HG03108 (cell line): ENCODE measurements at regions not wholly inside any gene's neighbourhood (a gene's known extent, or its start where the extent isn't known, plus 50 kb on each side); places are given as distances from the start of the nearest gene placed in this dataset.
A peak's percentile ranks its signal among the peaks of the same experiment; 100 is the strongest.

ENCODE experiments used
- ATAC-seq: cut with Tn5 transposase; IDR thresholded peaks from one replicate; pipeline ENCODE4 v1.9.1; 2021; ENCODE audit warnings: moderate library complexity; ENCODE audit not compliant: unreplicated experiment

DNA sequence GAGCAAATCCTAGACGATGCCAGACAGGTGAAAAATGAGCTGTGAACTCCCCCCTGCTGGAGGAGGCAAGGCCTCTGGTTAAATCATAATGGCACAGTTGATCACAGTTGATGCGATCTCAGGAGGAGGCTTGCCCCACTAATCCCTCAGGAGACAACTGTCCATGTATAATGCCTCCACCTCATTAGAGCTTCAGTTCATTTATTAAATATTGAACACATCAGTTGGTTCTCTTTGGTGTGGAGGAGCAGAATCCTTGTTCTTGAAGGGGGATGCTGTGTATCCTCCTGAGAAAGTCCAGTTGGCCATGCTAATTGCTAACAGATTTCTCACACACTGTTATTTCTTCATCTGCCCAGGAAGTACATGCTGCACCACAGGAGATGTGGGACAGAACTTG is 290.5 kb downstream of the IGSF11 start:
- no peak for ATAC-seq

DNA sequence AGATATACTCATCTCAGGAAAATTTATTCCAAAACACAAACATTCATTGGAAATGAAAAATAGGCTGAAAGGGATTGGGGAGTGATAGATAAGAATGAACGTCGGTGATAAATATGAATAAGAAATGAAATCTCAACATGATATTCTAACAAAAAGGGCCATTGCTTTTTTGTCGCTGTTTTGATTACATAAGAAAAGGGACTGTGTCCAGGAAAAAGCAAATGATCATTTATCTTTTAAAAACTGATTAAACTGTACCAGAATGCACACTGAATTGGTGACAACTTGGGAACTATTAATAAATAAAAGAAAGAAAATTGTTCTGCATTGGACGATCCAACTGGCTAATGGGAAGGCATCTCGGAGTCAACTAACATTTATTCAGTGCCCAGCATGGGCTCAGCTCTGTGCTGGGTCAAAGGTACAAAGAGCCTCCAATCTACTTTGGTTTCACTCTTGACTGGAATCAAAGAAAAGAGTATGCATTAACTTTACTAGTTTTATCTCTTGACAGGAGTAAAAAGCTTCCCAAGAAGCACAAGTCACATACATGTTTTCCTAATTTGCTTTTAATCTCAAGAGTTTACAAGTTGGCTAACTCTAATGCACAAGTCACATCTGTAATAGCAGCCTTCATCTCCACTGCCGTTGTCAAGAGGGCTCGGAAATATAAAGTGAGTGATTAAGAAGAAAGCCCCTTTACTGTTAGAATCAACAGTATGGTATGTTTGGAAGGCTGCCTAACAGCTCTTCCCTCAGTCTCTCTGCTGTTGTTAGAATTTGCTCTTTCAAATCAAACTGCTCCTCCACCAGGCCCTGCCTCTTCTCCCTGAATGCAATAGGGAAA is 280.0 kb downstream of the IGSF11 start:
- ATAC-seq: no peak

DNA sequence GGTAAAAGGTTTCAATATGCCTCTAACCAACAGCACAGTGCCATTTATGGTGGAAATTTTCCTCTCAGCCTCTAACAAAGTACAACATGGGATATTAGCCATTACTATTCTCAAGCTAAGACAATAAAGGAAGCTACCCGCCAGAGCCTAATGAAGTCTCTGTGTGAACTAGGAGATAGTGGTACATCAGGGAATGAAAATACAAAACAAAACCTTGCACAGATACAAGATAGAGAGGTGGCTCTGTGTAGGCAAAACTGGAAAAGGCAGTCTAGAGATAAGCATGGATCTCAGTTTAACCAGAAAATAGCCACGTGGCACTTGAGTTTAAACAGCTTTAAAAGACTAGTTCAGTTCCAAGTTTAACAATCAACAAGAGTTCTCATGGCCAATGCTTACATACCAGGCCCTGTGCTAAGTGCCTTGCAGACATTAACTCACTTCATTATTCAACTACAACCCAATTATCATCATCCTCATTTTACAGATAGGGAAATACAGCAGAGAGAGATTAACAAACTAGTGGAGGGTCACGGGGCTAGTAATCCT is 279.3 kb downstream of the IGSF11 start:
- no peak for ATAC-seq

DNA sequence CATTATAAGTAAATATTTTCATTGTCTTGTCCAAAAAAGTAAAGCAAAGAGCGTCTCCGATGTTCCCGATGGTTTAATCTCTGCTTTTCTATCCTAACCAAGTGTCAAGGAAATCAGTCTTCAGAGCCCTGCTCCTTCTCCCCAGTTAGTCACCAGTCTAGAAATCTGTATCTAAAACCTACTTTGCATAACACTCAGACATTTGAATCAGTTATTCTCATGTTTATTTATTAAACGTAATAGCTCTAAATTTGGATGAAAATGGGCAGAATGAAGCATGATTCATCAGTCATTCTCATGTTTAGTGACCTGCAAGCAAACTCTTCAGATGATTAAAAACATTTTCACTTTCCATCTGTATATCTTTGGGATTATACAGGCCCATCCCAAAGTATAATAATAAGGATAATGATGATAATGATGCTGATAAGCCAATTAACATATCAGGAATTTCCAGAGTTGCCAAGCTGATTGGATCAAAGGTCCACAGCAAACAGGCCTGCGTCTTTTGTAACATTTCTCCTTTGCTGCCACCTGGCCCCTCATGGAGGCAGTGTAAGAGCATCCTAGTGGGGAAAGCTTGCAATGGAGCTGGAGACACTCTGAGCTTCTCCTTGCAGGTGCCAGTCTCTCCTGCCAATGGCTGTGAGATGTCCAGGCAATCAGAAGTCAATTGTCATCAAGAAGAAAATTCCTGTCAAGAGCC is 273.9 kb downstream of the IGSF11 start:
- ATAC-seq: no peak

DNA sequence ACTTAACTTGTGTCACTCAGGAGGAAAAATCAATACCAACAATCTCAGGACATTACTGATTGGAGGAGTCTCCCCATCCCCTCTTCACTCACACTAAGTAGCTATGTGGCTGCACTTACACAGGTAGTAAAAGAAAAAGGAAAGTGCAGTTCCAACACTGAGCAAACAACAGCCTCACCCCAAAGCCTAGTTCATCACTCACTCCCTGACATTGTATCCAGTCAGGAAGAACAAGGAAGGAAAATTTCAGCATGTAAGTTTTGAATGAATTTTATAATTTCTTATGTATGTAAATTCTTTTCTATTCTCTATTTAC is 273.4 kb downstream of the IGSF11 start:
- ATAC-seq: no peak

DNA sequence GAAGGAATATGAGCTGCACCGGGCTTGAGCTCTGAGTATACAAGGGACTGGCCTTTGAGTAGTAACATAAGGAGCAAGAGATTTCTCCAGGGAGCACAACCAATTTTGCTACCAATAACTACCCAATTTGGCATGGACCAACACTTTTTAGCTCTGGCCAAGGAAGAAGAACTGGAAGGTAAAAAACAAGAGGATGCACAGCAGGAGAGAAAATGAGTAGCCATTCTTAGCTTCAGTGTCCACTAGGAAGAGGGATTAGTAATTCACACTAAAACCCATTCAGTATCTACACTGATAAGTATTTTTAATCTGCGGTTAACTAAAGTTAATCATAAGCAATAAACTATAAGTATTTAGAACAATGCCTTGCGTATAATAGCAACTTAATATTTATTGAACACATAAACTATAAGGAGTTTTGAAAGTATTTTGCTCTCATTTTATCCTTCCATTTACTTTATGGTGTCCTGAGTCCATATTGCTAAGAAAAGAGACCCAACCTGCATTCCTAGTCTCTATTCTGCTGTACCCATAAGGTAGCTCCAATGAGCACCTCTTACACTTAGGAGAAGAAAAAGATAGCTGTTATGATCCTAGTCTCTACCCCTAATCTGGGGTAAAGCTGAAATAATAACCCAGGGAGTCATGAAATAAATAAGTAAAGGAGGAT is 268.9 kb downstream of the IGSF11 start:
- no peak for ATAC-seq

DNA sequence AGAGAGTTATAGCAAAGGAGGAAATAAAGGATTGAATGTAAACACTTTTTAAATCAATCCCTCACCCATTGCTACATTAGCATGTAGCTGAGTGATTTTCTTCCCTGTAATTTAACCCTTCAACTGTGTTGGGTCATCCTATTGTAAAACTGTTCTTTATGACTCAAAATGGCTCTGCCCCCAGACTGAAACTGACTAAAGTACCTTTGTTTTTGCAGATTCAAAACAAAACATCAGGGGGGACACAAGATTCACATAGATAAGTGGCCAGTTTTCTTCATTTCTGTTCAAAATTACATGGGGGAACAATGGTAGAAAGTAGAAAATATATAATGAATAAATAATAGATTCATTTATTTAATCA is 268.4 kb downstream of the IGSF11 start:
- no peak for ATAC-seq

DNA sequence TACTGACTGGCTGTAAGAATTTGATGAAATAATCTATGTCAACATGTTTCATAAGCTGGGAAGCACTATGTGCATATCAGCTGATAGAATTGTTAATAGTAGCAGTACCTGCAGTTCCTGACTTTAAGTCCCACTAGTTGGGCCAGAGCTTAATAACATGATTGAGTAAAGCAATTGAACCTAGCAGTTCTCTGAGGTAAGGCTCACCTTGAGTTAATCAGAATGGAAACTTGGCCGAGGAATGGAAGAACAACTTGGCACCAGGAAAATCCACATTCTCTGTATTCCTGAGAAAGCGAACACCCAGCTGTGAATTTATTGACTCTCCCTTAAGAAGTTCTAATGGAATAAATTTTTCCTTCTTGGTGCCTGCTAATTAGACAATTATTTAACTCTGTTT is 262.6 kb downstream of the IGSF11 start:
- ATAC-seq: no peak

DNA sequence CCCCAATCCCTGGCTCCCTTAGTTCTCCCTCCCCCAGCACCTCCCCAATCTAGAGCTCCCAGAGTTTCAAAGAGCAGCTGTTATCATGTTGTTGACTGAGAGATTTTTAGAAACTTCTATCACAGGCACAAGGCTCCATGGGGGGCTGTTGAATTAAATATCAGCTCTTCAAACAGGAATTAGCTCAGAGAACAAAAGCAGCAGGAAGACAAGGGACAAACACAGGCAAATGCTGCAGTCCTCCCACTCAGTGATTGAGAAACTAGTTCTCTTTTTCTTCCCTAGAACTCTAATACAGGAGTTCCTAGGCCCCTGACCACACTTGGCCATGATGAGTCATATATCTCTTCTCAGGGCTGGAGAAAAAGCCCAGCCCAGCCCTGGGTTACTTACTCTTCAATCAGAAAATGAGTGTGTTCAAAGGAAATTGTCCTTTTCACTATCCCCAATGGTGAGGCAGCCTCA is 262.1 kb downstream of the IGSF11 start:
- peak; percentile 97 for ATAC-seq

DNA sequence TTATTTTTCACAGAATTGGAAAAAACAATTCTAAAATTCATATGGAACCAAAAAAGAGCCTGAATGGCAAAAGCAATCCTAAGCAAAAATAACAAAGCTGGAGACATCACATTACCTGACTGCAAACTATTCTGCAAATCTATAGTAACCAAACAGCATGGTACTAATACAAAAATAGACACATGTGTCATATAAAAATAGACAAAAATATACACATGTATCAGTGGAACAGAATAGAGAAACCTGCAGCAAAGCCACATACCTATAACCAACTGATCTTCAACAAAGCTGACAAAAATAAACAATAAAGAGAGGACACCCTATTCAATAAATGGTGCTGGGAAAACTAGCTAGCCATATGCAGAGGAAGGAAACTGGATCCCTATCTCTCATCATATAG is 259.6 kb downstream of the IGSF11 start:
- no peak for ATAC-seq

DNA sequence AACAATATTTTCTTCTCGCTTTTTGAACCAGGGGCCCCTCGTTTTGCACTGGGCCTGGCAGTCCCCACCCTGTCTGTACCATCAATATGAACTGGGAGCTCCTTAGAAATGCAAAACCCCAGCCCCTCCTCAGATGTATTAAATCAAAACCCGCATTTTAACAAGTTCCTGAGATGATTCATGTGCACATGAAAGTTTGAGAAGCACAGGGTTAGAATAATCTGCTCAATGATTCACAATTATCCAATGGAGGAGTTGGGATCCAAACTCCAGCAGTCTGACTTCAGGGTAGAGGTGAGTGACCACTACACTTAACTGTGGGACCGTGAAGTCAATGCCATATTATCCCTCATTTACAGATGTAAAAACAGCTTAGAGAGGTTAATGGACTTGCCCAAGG is 256.4 kb downstream of the IGSF11 start:
- ATAC-seq: no peak

DNA sequence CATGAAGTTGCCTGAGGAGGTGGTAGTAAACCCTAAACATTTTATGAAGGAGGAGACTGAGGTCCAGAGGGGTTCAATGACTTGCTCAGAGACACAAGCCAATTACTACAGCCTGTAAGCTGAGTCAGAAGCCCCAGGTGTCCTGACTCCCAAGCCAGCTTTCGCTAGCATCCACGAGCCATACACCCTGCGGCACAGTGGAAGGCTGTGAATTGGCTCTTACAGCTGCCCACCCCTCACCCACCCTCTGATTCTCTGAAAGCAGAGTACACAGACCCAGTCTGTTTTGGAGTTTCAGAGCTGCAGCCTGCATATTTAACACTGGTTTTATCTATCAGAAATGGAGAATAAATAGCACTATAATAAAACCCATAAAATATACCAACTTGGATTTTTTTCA is 253.4 kb downstream of the IGSF11 start:
- ATAC-seq: no peak

DNA sequence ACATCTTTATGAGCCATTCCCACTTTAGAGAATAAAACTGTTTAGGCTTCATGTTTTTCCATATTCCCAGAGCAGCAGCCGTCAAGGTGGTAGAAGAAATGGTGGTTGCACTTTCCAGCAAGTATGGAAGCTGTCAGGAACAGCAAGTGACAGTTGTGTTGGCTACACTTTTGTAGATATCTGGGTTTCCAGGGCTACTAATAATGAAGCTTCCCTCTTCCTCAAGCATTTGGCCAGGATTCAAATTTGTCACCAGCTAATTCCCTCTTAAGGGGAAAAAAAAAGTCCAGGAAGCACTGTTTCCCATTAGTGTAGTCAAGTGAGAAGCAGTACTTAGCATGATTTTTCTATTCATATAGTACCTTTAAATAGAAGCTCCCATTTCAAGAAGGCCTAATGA is 252.8 kb downstream of the IGSF11 start:
- ATAC-seq: no peak

DNA sequence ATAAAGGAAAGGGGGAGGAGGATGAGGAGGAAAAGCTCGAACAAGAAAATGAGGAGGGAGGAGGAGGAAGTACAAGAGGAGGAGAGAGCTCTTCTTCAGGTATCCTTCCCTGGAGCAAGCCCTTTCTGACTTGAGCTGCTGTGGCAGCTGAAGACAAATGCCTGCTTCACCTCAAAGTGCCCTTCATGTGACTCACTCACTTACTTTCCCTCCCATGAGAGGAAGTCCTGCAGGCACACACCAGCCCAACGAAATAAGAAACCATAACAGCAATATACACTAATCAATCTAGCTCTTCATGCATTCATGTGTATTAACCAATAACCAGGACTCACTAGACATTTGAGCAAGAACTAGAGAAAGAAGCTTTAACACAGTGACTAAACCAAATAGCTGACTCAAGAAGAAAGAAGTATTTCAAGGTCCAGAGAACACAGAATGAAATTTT is 251.9 kb downstream of the IGSF11 start:
- peak; percentile 86 for ATAC-seq

DNA sequence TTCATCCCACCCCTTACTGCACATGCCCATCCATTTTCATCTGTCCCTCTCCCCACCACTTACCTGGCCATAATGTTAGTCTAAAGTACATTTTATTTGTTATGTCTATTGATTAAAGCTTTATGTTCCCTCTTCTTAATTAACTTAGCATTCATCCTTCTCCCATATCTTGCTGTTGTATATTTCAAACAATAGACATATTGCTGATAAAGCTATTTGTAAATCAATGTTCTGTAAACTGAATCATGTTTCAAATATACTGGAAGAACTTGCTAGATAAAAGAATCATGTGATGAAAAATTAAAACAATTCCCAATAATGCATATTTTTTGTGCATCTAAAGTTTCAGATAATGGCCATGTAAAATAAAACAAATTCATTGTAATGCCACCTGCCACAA is 249.2 kb downstream of the IGSF11 start:
- ATAC-seq: no peak

DNA sequence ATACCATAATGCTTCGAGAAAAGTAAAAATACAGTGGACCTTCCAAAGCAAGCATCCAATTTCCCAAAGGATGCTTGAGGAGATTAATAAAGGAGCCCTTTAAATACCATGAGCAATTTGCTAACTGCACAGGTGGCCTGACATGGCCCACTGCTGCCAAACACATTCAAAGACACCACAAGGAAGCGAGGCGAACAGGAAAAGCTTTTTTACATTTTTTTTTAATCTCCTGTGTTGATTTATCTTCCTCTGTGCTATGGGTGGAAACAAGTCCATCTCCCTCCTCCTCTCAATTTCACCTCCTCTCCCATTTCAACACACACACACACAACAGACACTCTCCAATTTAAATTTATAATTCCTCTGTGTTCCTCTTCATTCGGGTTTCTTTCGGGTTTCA is 243.4 kb downstream of the IGSF11 start:
- no peak for ATAC-seq

DNA sequence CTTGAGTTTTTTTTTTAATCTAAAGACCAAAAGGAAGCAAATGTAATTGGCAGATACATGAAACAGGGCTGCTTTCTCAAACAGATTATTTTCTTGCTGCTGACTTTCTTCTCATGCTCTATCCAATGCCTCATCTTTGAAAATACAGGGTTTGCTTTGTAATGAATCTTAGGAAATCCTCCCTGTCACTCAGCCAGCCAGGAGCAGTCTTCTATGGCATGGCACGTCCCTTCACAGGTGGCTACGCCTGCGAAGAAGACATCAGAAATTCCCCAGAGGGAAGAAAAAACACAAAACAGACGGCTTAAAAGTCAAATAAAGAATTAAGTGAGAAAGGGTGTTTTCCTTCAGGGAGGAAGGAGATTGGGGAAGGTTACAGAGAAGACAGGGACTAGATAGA is 242.5 kb downstream of the IGSF11 start:
- ATAC-seq: no peak

DNA sequence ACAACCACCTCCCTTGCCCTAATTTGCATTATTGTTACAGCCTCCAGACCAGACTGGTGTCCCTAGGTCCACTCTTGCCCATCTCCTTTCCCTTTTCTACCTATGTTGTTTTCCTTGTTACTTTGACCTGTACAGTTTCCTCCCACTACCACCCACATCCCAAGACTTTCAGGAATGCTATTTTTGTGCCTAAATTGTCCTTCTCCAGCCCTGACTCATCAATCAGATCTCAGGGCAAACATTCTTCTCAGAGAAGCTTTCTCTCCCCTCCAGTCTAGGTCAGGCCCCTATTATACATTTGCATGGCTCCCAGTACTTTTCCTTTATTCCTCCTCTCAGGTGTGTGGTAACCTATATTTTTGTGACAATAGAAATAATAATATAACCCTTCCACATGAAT is 241.5 kb downstream of the IGSF11 start:
- ATAC-seq: no peak

DNA sequence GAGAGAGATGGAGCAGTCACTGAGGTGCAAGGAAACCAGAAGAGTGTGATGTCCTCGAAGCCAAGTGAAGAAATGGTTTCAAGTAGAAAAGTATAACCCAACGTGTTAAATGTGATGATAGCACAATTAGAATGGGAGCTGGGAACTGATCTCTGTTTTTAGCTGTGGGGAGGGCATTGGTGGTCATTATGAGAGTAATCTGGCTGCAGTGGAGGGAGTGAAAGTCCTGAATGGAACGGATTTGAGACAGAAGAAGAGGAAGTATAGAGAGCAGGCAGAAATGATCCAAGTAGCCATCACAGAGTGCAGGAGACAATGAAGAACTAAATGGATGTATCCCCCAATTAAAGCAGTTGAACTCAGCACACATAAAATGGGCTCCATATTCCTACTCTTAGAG is 235.3 kb downstream of the IGSF11 start:
- no peak for ATAC-seq

DNA sequence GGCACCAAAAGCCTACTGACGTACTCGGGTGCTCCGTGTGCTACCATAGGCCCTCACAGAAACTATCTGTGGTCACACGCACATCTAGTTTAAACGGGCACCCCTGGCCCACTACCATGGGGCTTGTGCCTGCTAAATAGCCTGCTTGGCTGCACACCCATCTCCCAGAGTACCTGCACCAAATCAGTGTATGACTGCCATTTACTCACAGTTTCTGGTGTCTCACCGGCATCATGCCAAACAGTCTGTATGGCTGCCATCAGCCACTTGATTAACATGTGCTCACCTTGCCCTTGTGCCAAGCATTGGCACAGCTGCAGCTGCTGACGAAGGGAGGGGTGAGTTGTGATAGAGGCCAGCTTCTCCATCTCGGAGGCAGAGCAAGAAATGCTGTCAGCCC is 232.7 kb downstream of the IGSF11 start:
- no peak for ATAC-seq

DNA sequence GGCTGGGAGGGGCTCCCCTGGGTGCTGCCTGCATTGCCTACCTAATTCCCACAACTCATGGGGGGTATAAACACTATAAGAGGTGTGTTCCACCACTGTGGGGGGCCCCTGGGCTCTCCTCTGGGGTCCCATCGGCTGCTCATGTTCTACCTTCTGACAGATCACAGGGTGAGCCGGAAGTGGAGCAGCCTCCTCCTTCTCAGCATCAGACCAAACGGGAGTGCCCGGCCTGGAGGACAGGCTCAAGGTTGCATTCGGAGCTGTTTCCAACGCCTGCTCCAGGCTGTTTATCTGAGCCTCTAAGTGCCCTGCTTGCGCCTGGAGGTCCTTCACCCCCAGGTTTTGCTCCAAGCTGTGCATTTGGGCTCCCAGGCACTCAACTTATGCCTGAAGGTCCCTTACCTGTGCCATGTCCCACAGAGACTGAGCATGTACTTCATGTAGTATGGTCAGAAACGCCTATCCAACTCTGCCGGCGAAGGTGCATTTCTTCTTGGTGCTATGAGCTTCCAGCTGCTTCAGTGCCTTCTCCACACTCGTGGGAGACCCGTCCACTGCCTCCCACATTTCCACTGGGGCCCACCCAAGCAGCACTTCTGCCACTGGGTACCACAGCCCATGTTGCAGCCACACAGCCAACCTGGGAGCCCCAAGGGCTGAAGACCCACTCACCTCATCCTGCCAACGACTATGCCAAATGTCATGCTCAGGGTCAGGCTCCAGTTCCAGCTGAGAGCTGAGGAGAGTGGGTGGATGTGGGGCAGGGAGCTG is 232.1 kb downstream of the IGSF11 start:
- ATAC-seq: no peak
